ENCODE measurements at regions not wholly inside any gene's neighbourhood (a gene's known extent, or its start where the extent isn't known, plus 50 kb on each side); places are given as distances from the start of the nearest gene placed in this dataset.

DNA sequence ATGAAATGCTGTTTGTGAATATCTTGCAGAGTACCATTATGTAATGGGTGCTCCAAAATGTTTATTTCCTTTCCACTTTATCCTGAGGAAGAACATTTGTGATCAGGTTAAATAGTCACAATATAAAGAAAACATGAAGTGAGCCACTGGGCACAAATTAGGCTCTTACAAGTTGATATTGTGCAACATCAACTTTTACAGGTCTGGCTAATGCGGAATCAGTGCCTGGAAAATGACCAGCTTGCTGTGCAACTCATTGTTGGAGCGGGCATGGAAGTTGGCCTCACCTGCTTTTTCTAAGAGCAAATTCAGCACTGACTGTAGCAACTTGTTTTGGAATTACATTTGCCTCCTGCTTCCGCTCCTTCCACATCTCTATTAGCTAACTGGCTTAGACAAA lies 216.9 kb upstream of the PLPPR1 start:
- TF ChIP-seq SMC3 (IDR thresholded peaks at IDR 0.05; ENCODE audit: low read depth, low read length) (no peak), RXRA (IDR thresholded peaks at IDR 0.05; ENCODE audit: borderline replicate concordance, low read depth) (no peak), EZH2phosphoT487 (IDR thresholded peaks at IDR 0.05; ENCODE audit: borderline replicate concordance, low read depth) (no peak), NRF1 (IDR thresholded peaks at IDR 0.05; ENCODE audit: low read depth, low read length) (no peak)
- TF ChIP-seq, protein P1, sequence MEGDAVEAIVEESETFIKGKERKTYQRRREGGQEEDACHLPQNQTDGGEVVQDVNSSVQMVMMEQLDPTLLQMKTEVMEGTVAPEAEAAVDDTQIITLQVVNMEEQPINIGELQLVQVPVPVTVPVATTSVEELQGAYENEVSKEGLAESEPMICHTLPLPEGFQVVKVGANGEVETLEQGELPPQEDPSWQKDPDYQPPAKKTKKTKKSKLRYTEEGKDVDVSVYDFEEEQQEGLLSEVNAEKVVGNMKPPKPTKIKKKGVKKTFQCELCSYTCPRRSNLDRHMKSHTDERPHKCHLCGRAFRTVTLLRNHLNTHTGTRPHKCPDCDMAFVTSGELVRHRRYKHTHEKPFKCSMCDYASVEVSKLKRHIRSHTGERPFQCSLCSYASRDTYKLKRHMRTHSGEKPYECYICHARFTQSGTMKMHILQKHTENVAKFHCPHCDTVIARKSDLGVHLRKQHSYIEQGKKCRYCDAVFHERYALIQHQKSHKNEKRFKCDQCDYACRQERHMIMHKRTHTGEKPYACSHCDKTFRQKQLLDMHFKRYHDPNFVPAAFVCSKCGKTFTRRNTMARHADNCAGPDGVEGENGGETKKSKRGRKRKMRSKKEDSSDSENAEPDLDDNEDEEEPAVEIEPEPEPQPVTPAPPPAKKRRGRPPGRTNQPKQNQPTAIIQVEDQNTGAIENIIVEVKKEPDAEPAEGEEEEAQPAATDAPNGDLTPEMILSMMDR (IDR thresholded peaks at IDR 0.05) = no peak

Data from SK-N-SH (cell line).